Lower leg skin (tissue), 4 donors: ENCODE measurements at regions not wholly inside any gene's neighbourhood (a gene's known extent, or its start where the extent isn't known, plus 50 kb on each side); places are given as distances from the start of the nearest gene placed in this dataset.

Experiments used
- DNase-seq, 2 donors: peaks; one replicate each; pipeline ENCODE4 v3.0.0-alpha.2; 2019; ENCODE audit warnings: low spot score in 2 of 2
- H3K4me3 ChIP-seq: fragments of 200-600 bp; sonication (generic); 2 replicates; pipeline ENCODE4 v1.5.1; 2017; ENCODE audit warnings: mild to moderate bottlenecking, low read depth; ENCODE audit not compliant: poor library complexity, severe bottlenecking
- POLR2A ChIP-seq, 2 donors: fragments of 450-650 bp; IDR thresholded peaks; one replicate each; pipeline ENCODE4 v1.6.1; 2016 to 2017; ENCODE audit warnings: antibody characterized with exemption in 2 of 2, mild to moderate bottlenecking in 1 of 2, moderate library complexity in 1 of 2
- WGBS, 2 donors: methylation state at CpG; one replicate each; pipeline ENCODE4 v1.1.5; 2018; 5-methylcytosine and 5-hydroxymethylcytosine counted together
- intact Hi-C: fragments of 100-400 bp; cut with DNase I; formaldehyde crosslinking; loops from one replicate; pipeline ENCODE4 v1.15.0; 2023; ENCODE audit warnings: low total_unique reads
- TF ChIP-seq, protein P1 (sequence below), 3 donors: fragments of 450-650 bp; IDR thresholded peaks; one replicate each; pipeline ENCODE4 v1.5.1; 2016; ENCODE audit warnings: antibody characterized with exemption in 3 of 3, mild to moderate bottlenecking in 3 of 3, moderate library complexity in 2 of 3

DNA sequence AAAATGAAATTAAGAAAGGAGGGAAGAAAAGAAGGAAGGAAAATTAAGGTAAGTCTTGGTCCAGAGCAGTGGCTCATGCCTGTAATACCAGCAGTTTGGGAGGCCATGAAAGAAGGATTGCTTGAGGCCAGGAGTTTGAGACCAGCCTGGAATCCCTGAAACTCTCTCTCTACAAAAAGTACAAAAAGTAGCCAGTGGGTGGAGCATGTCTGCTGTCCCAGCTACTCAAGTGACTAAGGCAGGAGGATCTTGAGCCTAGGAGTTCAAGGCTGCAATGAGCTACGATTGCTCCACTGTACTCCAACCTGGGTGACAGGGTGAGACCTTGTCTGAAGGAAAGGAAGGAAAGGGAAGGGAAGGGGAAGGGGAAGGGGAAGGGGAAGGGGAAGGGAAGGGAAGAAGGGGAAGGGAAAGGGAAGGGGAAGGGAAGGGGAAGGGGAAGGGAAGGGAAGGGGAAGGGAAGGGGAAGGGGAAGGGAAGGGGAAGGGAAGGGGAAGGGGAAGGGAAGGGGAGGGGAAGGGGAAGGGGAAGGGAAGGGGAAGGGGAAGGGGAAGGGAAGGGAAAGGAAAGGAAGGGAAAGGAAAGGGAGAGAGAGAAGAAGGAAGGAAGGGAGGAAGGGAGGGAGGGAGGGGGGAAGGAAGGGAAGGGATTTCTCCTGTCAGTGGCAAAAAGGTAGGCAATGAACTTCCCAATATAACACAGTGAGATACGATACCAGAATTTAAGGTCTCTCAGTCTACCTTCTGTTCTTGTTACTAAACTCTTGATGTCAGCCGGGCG, 412.8 kb downstream of the CMPK2 start:
- 92 to 97% methylated on average over 4 of the region's 4 CpGs for WGBS, 2 donors
- no peak for DNase-seq
- no peak overlapping the region for H3K4me3 ChIP-seq
- TF ChIP-seq, protein P1, sequence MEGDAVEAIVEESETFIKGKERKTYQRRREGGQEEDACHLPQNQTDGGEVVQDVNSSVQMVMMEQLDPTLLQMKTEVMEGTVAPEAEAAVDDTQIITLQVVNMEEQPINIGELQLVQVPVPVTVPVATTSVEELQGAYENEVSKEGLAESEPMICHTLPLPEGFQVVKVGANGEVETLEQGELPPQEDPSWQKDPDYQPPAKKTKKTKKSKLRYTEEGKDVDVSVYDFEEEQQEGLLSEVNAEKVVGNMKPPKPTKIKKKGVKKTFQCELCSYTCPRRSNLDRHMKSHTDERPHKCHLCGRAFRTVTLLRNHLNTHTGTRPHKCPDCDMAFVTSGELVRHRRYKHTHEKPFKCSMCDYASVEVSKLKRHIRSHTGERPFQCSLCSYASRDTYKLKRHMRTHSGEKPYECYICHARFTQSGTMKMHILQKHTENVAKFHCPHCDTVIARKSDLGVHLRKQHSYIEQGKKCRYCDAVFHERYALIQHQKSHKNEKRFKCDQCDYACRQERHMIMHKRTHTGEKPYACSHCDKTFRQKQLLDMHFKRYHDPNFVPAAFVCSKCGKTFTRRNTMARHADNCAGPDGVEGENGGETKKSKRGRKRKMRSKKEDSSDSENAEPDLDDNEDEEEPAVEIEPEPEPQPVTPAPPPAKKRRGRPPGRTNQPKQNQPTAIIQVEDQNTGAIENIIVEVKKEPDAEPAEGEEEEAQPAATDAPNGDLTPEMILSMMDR (IDR thresholded peaks at IDR 0.05), result no peak
- no peak for TF ChIP-seq POLR2A (IDR thresholded peaks at IDR 0.05)
- intact Hi-C loops, result no loop called here

DNA sequence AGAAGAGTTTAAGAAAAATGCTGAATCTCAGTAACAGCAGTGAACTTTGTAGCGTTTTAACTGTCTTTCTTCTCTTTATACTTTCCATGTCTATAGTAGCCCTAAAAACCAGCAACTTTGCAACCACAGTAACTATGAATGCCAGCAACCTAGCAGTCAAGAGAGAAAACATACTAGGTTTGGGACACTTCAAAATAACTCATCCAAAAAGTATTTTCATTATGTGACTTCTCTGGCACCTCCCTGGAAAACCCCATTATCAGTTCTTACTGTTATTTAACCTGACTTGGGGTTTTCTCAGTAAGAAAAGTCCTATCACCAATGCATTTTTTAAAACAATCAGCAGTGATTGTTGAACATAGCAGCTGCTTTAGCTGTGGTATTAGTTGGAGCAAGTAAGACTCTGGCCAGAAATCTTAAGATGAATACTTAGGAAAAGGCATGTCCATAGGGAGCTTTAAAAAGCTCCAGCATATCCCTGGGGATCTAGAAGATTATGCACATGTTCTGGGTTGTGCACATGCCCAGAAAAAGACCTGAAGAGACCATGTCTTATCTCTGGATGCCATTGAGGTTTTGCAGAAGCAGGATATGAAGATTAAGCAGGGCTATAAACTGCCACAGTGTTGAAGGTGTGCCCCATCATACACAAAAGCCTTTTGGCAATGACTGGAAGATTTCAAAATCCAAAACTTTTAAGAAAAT, 411.3 kb downstream of the CMPK2 start:
- no peak overlapping the region for H3K4me3 ChIP-seq
- intact Hi-C loops, result no loop called here
- no peak for TF ChIP-seq POLR2A (IDR thresholded peaks at IDR 0.05)
- TF ChIP-seq, protein P1 (IDR thresholded peaks at IDR 0.05), result no peak
- no peak for DNase-seq
- 46 to 48% methylated on average over 1 of the region's 1 CpG for WGBS, 2 donors

DNA sequence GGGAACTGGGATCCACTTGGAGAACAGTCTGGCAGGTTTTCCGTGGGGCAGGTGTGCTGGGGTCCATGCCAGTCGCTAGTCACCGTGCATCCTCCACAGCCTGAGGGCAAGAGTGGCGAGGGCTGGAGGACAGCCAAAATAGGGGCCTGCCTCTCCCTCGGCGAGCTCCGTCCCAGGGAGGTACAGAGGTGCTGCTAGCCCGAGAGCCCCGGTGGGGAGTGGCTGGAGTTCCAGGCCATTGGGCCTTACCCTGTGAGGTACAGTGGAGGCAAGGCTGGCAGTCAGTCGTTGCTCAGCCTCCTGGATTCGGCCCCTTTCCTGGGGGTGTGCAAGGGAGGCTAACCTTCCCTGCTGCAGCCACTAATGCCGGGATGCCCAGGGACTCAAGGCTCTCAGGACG, 406.6 kb downstream of the CMPK2 start:
- no peak overlapping the region for H3K4me3 ChIP-seq
- no peak for DNase-seq
- TF ChIP-seq, protein P1 (IDR thresholded peaks at IDR 0.05), result no peak
- TF ChIP-seq POLR2A (IDR thresholded peaks at IDR 0.05), result no peak
- intact Hi-C loops, result no loop called here
- WGBS, 2 donors, result 80 to 92% methylated on average over 1 to 13 of the region's 13 CpGs

DNA sequence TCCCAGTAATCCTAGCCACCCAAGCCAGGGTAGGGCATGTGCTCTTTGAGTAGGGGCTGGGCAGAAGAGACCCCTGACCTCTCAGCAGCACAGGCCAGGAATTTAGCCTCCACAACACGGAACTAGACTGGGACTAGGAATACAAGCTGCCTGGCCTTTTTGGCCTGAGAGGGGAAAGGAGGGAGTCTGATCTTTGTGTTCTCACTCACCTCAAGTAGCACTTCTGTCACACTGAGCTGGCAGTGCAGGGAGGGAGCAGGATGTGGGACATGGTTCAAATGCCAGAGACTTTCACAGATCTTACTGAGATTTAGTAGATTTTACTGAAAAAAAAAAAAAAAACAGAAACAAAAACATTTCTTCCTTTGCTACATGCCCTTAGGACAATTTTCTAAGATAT, 395.2 kb downstream of the CMPK2 start:
- intact Hi-C loops, result no loop called here
- DNase-seq, result no peak
- TF ChIP-seq, protein P1 (IDR thresholded peaks at IDR 0.05), result no peak
- TF ChIP-seq POLR2A (IDR thresholded peaks at IDR 0.05), result no peak
- no peak overlapping the region for H3K4me3 ChIP-seq
- 47 to 64% methylated on average over 1 of the region's 1 CpG for WGBS, 2 donors

DNA sequence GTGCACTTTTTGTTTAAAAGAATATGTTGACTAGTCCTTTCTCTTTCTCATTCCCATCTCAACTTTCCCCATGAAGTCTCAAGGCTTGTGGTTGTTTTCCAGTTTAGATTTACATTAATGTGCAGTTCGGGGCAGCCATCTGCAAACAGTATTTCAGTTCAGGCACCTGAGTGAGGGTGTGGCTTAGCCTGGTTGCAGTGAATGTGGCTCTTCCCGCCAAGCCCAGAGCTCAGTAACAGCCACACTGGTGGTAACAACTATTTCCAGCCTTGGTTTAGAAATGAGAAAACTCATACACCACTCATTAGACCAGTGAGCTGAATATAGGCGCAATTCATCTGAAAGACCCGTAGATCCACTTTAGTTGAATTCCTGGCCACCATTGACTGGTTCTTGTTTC, 394.3 kb downstream of the CMPK2 start:
- no peak for TF ChIP-seq POLR2A (IDR thresholded peaks at IDR 0.05)
- TF ChIP-seq, protein P1 (IDR thresholded peaks at IDR 0.05), result no peak

More for the DNA sequence above, 394.3 kb downstream of the CMPK2 start:
- intact Hi-C loops, result no loop called here
- no peak overlapping the region for H3K4me3 ChIP-seq
- 86 to 87% methylated on average over 4 of the region's 4 CpGs for WGBS, 2 donors
- DNase-seq, result no peak
